ENCODE measurements at regions not wholly inside any gene's neighbourhood (a gene's known extent, or its start where the extent isn't known, plus 50 kb on each side); places are given as distances from the start of the nearest gene placed in this dataset.

DNA sequence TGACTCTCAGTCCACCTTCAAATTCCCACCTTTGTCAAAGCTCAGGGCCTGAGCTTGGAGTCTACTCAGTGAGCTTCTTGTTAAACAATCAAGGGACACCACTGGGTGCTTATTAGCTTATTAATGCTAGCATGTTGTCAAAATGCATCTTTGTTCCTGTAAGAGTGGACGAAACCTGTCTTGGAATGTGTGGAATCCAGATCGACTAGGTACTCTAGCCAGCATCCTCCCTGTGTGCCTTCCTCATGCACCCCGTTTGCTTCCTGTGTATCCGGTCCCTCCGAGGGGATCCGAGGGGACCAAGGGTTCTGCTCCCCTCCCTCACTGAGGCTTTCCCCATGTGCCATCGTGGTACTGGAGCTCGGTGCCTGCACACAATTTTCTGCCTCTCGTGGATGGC is 75.7 kb upstream of the UBE3A start:
- Mint-ChIP-seq H3K4me3 (no peak overlapping the region), H3K4me1 (ENCODE audit: low read depth) (no peaks in the 10 kb centered on the region), H3K36me3 (ENCODE audit: insufficient read depth in 2 of 2) (no peaks in the 10 kb centered on the region), H3K27me3 (ENCODE audit: low read depth) (no peaks in the 10 kb centered on the region), H3K9me3 (no peaks in the 10 kb centered on the region), H3K27ac (no peak overlapping the region)
- ATAC-seq (replicated peaks in 1 of 2) (no peak), DNase-seq (no peak)

DNA sequence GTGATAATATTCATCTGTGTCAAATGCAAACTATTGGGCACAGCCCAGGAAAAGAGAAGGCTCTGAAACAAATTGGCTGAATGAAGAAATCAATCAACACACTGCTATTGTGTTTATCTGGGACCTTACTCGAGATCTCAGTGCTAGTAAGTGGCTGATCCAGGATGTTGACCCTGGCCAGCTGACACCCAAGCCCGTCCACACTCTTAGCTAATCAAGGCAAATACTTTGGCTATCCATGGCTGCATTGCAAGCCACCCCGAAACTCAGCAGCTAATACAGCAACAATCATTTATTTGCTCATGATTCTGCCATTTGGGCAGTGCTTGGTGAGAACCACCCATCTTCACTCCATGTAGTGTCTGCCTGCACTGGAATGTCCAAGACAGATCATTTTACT is 74.1 kb upstream of the UBE3A start:
- DNase-seq, result no peak
- Mint-ChIP-seq H3K36me3 (ENCODE audit: insufficient read depth in 2 of 2) (no peaks in the 10 kb centered on the region), H3K4me1 (ENCODE audit: low read depth) (no peaks in the 10 kb centered on the region), H3K27me3 (ENCODE audit: low read depth) (no peaks in the 10 kb centered on the region), H3K4me3 (no peak overlapping the region), H3K9me3 (no peaks in the 10 kb centered on the region), H3K27ac (no peak overlapping the region)
- no peak for ATAC-seq (replicated peaks in 1 of 2)

GRCh38 chr15:25510146-25510545 is 71.3 kb upstream of the UBE3A start:
- ATAC-seq (replicated peaks in 1 of 2) (no peak), DNase-seq (no peak)
- H3K36me3 Mint-ChIP-seq (ENCODE audit: insufficient read depth in 2 of 2), result no peaks in the 10 kb centered on the region
- no peaks in the 10 kb centered on the region for H3K27me3 Mint-ChIP-seq (ENCODE audit: low read depth)
- H3K27ac Mint-ChIP-seq, result no peak overlapping the region
- no peaks in the 10 kb centered on the region for H3K4me1 Mint-ChIP-seq (ENCODE audit: low read depth)
- H3K4me3 Mint-ChIP-seq, result no peak overlapping the region
- no peaks in the 10 kb centered on the region for H3K9me3 Mint-ChIP-seq

GRCh38 chr15:25509703-25510102 is 70.9 kb upstream of the UBE3A start:
- no peaks in the 10 kb centered on the region for H3K27me3 Mint-ChIP-seq (ENCODE audit: low read depth)
- DNase-seq (no peak), ATAC-seq (replicated peaks in 1 of 2) (no peak)
- no peak overlapping the region for H3K4me3 Mint-ChIP-seq
- H3K9me3 Mint-ChIP-seq, result no peaks in the 10 kb centered on the region
- H3K4me1 Mint-ChIP-seq (ENCODE audit: low read depth), result no peaks in the 10 kb centered on the region
- no peak overlapping the region for H3K27ac Mint-ChIP-seq
- H3K36me3 Mint-ChIP-seq (ENCODE audit: insufficient read depth in 2 of 2), result no peaks in the 10 kb centered on the region

DNA sequence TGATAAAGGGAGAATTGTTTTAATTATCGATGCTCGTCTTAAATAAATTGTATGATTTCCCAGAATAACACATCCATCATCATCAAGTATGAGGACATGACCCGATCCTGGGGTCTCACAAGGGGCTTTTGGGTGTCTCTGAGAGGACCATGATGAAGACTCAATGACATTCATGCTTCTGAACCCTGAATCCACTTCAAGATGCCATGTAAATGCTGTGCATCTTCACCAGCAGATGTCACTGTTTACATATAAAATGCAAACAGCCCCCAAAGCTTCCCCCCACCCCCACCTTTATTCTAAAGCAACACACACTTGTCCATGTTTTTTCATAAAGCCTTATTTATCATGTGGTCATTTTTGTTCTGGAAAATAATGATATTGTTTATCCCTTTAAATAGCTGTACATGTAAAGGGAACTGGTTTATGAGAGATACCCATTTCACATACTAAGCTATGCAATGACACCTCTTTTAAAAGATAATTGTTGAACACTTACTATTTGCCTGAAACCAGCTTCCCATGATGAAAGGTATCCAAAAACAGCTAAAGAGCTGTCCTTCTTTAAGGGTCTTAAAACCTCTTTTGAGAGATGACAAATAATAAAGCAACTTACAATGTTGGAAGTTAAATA is 69.7 kb upstream of the UBE3A start:
- Mint-ChIP-seq H3K27ac (no peak overlapping the region), H3K27me3 (ENCODE audit: low read depth) (no peaks in the 10 kb centered on the region), H3K4me1 (ENCODE audit: low read depth) (no peaks in the 10 kb centered on the region), H3K9me3 (no peaks in the 10 kb centered on the region), H3K36me3 (ENCODE audit: insufficient read depth in 2 of 2) (no peaks in the 10 kb centered on the region), H3K4me3 (no peak overlapping the region)
- DNase-seq, result no peak
- ATAC-seq (replicated peaks in 1 of 2), result no peak

GRCh38 chr15:25504307-25504706 is 65.5 kb upstream of the UBE3A start:
- no peak for ATAC-seq (replicated peaks in 1 of 2)
- Mint-ChIP-seq H3K4me1 (ENCODE audit: low read depth) (no peaks in the 10 kb centered on the region), H3K27me3 (ENCODE audit: low read depth) (no peaks in the 10 kb centered on the region), H3K9me3 (no peaks in the 10 kb centered on the region), H3K27ac (no peak overlapping the region), H3K36me3 (ENCODE audit: insufficient read depth in 2 of 2) (no peaks in the 10 kb centered on the region), H3K4me3 (no peak overlapping the region)
- DNase-seq, result no peak

- ATAC-seq (replicated peaks in 1 of 2), result no peak
- Mint-ChIP-seq H3K36me3 (ENCODE audit: insufficient read depth in 2 of 2) (no peaks in the 10 kb centered on the region), H3K9me3 (no peaks in the 10 kb centered on the region), H3K4me1 (ENCODE audit: low read depth) (no peaks in the 10 kb centered on the region), H3K27ac (no peak overlapping the region), H3K27me3 (ENCODE audit: low read depth) (no peaks in the 10 kb centered on the region), H3K4me3 (no peak overlapping the region)
- no peak for DNase-seq
These were observed 63.1 kb upstream of the UBE3A start for GRCh38 chr15:25501828-25502446.

GRCh38 chr15:25498835-25499234 is 60.0 kb upstream of the UBE3A start:
- H3K4me3 Mint-ChIP-seq, result no peak overlapping the region
- ATAC-seq (replicated peaks in 1 of 2), result no peak
- H3K36me3 Mint-ChIP-seq (ENCODE audit: insufficient read depth in 2 of 2), result no peaks in the 10 kb centered on the region
- H3K27ac Mint-ChIP-seq, result no peak overlapping the region
- peaks cover 13% of the 10 kb centered on the region for H3K27me3 Mint-ChIP-seq (ENCODE audit: low read depth)
- peaks cover 0 to 3% of the 10 kb centered on the region in 2 donors for H3K9me3 Mint-ChIP-seq
- H3K4me1 Mint-ChIP-seq (ENCODE audit: low read depth), result no peaks in the 10 kb centered on the region
- no peak for DNase-seq

DNA sequence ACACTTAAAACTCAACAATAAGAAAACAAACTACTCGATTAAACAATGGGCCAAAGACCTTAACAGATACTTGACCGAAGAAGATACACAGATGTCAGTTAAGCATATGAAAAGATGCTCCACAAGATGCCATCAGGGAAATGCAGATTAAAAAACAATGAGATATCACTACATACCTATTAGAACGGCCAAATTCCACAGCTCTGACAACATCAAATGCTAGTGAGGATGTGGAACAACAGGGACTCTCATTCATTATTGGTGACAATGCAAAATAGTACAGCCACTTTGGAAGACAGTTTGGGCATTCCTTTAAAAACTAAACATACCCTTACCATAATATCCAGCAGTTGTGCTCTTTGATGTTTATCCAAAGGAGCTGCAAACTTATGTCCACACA is 59.1 kb upstream of the UBE3A start:
- H3K9me3 Mint-ChIP-seq, result peaks cover 0 to 3% of the 10 kb centered on the region in 2 donors

DNA sequence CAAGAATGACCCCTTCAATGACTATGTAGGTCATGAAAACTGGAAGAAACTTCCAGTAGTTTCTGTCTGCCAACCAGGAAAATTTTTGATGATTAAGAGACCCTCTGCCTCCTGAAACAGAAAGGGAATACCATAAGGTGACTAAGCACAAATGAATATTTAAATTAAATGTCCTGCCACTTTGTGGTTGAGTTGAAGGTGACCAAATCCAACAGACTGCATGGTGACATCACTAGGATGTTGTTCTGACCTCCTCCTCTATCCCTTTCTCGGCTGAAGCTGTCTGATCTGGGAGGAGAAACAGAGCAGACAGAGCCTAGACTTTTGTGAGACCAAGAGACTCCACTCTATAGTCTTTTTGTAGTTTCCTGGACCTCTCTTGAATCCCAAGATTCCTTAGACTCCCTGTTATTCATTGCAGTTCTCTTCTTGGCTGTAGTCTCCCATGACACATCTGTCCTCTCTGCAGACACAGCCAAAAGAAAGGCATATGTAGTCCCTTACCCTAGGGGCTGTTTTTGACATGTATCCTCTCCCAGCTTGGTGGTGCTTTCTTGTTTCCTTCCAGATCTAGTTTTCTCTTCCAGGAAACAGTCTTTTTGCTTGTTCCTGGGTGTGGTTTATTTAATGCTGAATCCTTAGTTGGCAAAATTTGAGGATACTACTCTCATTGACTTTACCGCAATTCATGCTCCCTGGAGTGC is 55.2 kb upstream of the UBE3A start:
- Mint-ChIP-seq H3K27ac (no peak overlapping the region), H3K4me1 (ENCODE audit: low read depth) (no peaks in the 10 kb centered on the region), H3K27me3 (ENCODE audit: low read depth) (peaks cover 13% of the 10 kb centered on the region), H3K36me3 (ENCODE audit: insufficient read depth in 2 of 2) (no peaks in the 10 kb centered on the region), H3K4me3 (no peak overlapping the region), H3K9me3 (peaks cover 0 to 3% of the 10 kb centered on the region in 2 donors)
- DNase-seq, result no peak
- ATAC-seq (replicated peaks in 1 of 2), result no peak

More for the DNA sequence above, 59.1 kb upstream of the UBE3A start:
- no peak for ATAC-seq (replicated peaks in 1 of 2)
- Mint-ChIP-seq H3K4me3 (no peak overlapping the region), H3K27me3 (ENCODE audit: low read depth) (peaks cover 13% of the 10 kb centered on the region), H3K36me3 (ENCODE audit: insufficient read depth in 2 of 2) (no peaks in the 10 kb centered on the region), H3K27ac (no peak overlapping the region), H3K4me1 (ENCODE audit: low read depth) (no peaks in the 10 kb centered on the region)
- no peak for DNase-seq

DNA sequence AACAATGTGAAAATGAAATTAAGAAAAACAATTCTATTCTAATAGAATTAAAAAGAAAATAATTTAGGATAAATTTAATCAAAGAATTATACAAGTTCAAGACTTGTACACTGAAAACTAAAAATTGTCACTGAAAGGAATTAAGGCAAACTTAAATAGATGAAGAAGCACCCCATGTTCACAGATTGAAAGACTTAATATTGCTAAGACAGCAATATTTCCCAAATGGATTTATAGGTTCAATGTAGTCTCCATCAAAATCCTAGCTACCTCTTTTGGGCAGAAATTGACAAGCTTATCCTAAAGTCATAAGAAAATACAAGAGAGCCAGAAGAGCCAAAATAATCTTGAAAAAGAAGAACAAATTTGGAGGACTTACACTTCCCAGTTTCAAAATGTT is 53.5 kb upstream of the UBE3A start:
- ATAC-seq (replicated peaks in 1 of 2), result no peak
- H3K36me3 Mint-ChIP-seq (ENCODE audit: insufficient read depth in 2 of 2), result no peaks in the 10 kb centered on the region
- no peak overlapping the region for H3K27ac Mint-ChIP-seq
- H3K4me1 Mint-ChIP-seq (ENCODE audit: low read depth), result no peaks in the 10 kb centered on the region
- H3K27me3 Mint-ChIP-seq (ENCODE audit: low read depth), result peaks cover 13% of the 10 kb centered on the region
- no peak overlapping the region for H3K4me3 Mint-ChIP-seq
- peaks cover 0 to 3% of the 10 kb centered on the region in 2 donors for H3K9me3 Mint-ChIP-seq
- DNase-seq, result no peak
